ENCODE measurements at regions not wholly inside any gene's neighbourhood (a gene's known extent, or its start where the extent isn't known, plus 50 kb on each side); places are given as distances from the start of the nearest gene placed in this dataset.

- no peak overlapping the region for H3K4me3 ChIP-seq (ENCODE audit: low read depth, low read length)
- in situ Hi-C loops (cut with HindIII; ENCODE audit: low sequenced_read_pairs), result no loop called here
- TF ChIP-seq CTCF (IDR thresholded peaks at IDR 0.05; ENCODE audit: low read depth, low read length, missing control alignments), result no peak
- DNase-seq (ENCODE audit: low read depth), result no peak
Measured at GRCh38 chr14:29419736-29420135, 507.9 kb downstream of the PRKD1 start.

- in situ Hi-C loops (cut with HindIII; ENCODE audit: low sequenced_read_pairs), result no loop called here
- TF ChIP-seq CTCF (IDR thresholded peaks at IDR 0.05; ENCODE audit: low read depth, low read length, missing control alignments), result no peak
- DNase-seq (ENCODE audit: low read depth), result no peak
- no peak overlapping the region for H3K4me3 ChIP-seq (ENCODE audit: low read depth, low read length)
Measured at GRCh38 chr14:29421156-29421728, 506.4 kb downstream of the PRKD1 start.

- no peak for TF ChIP-seq CTCF (IDR thresholded peaks at IDR 0.05; ENCODE audit: low read depth, low read length, missing control alignments)
- no peak for DNase-seq (ENCODE audit: low read depth)
- in situ Hi-C loops (cut with HindIII; ENCODE audit: low sequenced_read_pairs), result no loop called here
- H3K4me3 ChIP-seq (ENCODE audit: low read depth, low read length), result no peak overlapping the region
Measured at GRCh38 chr14:29425705-29426482, 501.8 kb downstream of the PRKD1 start.

- DNase-seq (ENCODE audit: low read depth), result peak; percentile 13
- no peak overlapping the region for H3K4me3 ChIP-seq (ENCODE audit: low read depth, low read length)
- in situ Hi-C loops (cut with HindIII; ENCODE audit: low sequenced_read_pairs), result no loop called here
- TF ChIP-seq CTCF (IDR thresholded peaks at IDR 0.05; ENCODE audit: low read depth, low read length, missing control alignments), result no peak
Measured at GRCh38 chr14:29442696-29443095, 485.0 kb downstream of the PRKD1 start.

- no peak for TF ChIP-seq CTCF (IDR thresholded peaks at IDR 0.05; ENCODE audit: low read depth, low read length, missing control alignments)
- in situ Hi-C loops (cut with HindIII; ENCODE audit: low sequenced_read_pairs), result no loop called here
Measured at GRCh38 chr14:29444216-29444615, 483.4 kb downstream of the PRKD1 start.

GRCh38 chr14:29444805-29445204 lies 482.8 kb downstream of the PRKD1 start:
- no peak overlapping the region for H3K4me3 ChIP-seq (ENCODE audit: low read depth, low read length)
- no peak for TF ChIP-seq CTCF (IDR thresholded peaks at IDR 0.05; ENCODE audit: low read depth, low read length, missing control alignments)
- no peak for DNase-seq (ENCODE audit: low read depth)
- in situ Hi-C loops (cut with HindIII; ENCODE audit: low sequenced_read_pairs), result no loop called here

More at GRCh38 chr14:29444216-29444615, 483.4 kb downstream of the PRKD1 start:
- DNase-seq (ENCODE audit: low read depth), result no peak
- no peak overlapping the region for H3K4me3 ChIP-seq (ENCODE audit: low read depth, low read length)

All from astrocyte of the cerebellum (primary cell).